IPS-18a (cell line): ENCODE measurements at regions not wholly inside any gene's neighbourhood (a gene's known extent, or its start where the extent isn't known, plus 50 kb on each side); places are given as distances from the start of the nearest gene placed in this dataset.
A peak's percentile ranks its signal among the peaks of the same experiment; 100 is the strongest.

Experiments
- H3K27ac ChIP-seq: one replicate; pipeline ENCODE4 v1.5.1; 2013; ENCODE audit warnings: low read length
- H3K27me3 ChIP-seq: one replicate; pipeline ENCODE4 v1.6.1; 2013; ENCODE audit warnings: mild to moderate bottlenecking, low read length; ENCODE audit not compliant: control insufficient read depth, insufficient read depth
- H3K36me3 ChIP-seq: one replicate; pipeline ENCODE4 v1.6.1; 2013; ENCODE audit warnings: low read depth, low read length; ENCODE audit not compliant: control insufficient read depth
- H3K4me1 ChIP-seq: one replicate; pipeline ENCODE4 v1.6.1; 2013; ENCODE audit warnings: low read depth, low read length; ENCODE audit not compliant: control insufficient read depth
- H3K4me3 ChIP-seq: one replicate; pipeline ENCODE4 v1.5.1; 2013; ENCODE audit warnings: low read length
- H3K9ac ChIP-seq: one replicate; pipeline ENCODE4 v1.6.1; 2013; ENCODE audit warnings: mild to moderate bottlenecking, low read length, moderate library complexity
- H3K9me3 ChIP-seq: one replicate; pipeline ENCODE4 v1.6.1; 2013; ENCODE audit warnings: low read depth, low read length; ENCODE audit not compliant: control insufficient read depth

- H3K4me1 ChIP-seq = peaks cover 32% of the 10 kb centered on the region
- H3K9me3 ChIP-seq = no peaks in the 10 kb centered on the region
- H3K27ac ChIP-seq = no peak overlapping the region
- H3K27me3 ChIP-seq = no peaks in the 10 kb centered on the region
- H3K9ac ChIP-seq = no peak overlapping the region
- H3K36me3 ChIP-seq = no peaks in the 10 kb centered on the region
- no peak overlapping the region for H3K4me3 ChIP-seq
Observed at GRCh38 chr16:51953286-51953985, 593.5 kb downstream of the TOX3 start.

DNA sequence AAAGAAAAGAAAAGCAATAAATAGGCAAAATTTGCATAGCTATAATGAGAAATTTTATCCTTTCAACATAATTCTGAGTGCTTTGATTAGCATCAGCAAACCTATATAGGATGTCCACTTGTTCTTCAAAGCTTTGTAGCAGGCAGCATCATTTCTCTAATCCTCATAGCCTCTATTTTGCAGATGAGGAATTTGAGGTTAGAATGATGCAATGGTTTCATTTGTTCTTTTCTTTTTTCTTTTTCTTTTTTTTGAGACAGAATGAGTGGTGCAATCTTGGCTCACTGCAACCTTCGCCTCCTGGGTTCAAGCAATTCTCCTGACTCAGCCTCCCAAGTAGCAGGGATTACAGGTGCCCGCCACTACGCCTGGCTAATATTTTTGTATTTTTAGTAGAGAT is 594.4 kb downstream of the TOX3 start:
- H3K9ac ChIP-seq = no peak overlapping the region
- H3K27ac ChIP-seq = no peak overlapping the region

GRCh38 chr16:51951668-51952298 is 595.2 kb downstream of the TOX3 start:
- Histone ChIP-seq H3K27me3 (no peaks in the 10 kb centered on the region), H3K4me1 (peaks cover 32% of the 10 kb centered on the region), H3K4me3 (peak overlapping the region; percentile 7), H3K27ac (no peak overlapping the region), H3K9me3 (no peaks in the 10 kb centered on the region), H3K36me3 (no peaks in the 10 kb centered on the region), H3K9ac (no peak overlapping the region)

More for the DNA sequence above, 594.4 kb downstream of the TOX3 start:
- Histone ChIP-seq H3K4me3 (no peak overlapping the region), H3K27me3 (no peaks in the 10 kb centered on the region), H3K36me3 (no peaks in the 10 kb centered on the region), H3K4me1 (peaks cover 32% of the 10 kb centered on the region), H3K9me3 (no peaks in the 10 kb centered on the region)

DNA sequence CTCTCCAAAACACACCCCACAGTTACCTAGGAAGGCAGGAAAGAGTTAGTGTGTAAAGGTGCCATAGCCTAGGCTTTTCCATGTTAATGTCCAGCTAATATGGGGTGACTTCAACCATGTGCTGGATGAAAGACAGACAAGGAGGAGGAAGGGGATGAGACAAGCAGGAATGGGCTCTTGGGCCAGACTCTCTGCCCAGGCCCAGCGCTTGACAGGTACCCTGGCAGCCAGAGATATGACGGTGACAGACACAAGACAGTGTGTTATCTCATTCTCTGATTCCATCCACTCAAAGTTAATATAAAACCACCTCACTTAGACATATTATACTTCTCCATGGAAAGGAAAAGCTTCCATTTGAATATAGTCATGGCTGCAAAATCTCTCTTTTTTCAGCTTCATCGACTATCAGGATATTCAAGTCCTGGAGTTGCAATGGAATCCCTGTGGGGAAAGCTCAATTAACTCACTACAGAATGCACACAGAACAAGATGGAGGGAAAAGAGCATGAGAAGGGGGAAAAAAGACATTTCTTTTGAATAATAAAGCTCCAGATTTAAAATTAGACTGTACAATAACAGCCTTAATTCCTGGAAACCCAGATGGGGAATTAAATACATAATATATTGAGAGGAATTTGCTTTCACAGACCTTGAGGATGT is 596.7 kb downstream of the TOX3 start:
- H3K9ac ChIP-seq = no peak overlapping the region
- H3K4me3 ChIP-seq = no peak overlapping the region
- no peaks in the 10 kb centered on the region for H3K36me3 ChIP-seq
- H3K27me3 ChIP-seq = no peaks in the 10 kb centered on the region
- peaks cover 32% of the 10 kb centered on the region for H3K4me1 ChIP-seq
- no peak overlapping the region for H3K27ac ChIP-seq
- no peaks in the 10 kb centered on the region for H3K9me3 ChIP-seq

DNA sequence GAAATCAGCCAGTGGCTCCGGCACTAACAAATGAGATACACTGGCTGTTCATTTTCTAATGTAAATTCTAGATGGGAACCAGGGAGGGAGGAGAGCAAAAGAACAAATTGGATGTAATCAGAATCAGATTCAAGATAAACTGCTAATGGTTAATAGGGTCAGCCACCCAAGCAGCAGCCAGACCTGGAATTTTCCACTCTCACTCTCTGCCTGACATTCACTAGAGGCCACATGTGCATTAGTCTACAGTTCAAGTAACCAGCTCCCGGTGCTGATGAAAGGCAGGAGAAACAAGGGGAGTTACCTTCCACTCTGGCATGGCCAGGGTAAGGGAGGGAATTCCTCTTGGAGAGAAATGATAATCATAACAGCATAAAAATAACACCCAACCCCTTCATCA is 597.7 kb downstream of the TOX3 start:
- Histone ChIP-seq H3K9me3 (no peaks in the 10 kb centered on the region), H3K36me3 (no peaks in the 10 kb centered on the region), H3K4me1 (peaks cover 32% of the 10 kb centered on the region), H3K27ac (no peak overlapping the region), H3K27me3 (no peaks in the 10 kb centered on the region), H3K9ac (no peak overlapping the region), H3K4me3 (no peak overlapping the region)

- H3K9ac ChIP-seq = no peak overlapping the region
- no peaks in the 10 kb centered on the region for H3K27me3 ChIP-seq
- no peaks in the 10 kb centered on the region for H3K36me3 ChIP-seq
- H3K4me3 ChIP-seq = no peak overlapping the region
- H3K4me1 ChIP-seq = peaks cover 18% of the 10 kb centered on the region
- no peaks in the 10 kb centered on the region for H3K9me3 ChIP-seq
- H3K27ac ChIP-seq = no peak overlapping the region
Observed at GRCh38 chr16:51941412-51941811, 605.5 kb downstream of the TOX3 start.

DNA sequence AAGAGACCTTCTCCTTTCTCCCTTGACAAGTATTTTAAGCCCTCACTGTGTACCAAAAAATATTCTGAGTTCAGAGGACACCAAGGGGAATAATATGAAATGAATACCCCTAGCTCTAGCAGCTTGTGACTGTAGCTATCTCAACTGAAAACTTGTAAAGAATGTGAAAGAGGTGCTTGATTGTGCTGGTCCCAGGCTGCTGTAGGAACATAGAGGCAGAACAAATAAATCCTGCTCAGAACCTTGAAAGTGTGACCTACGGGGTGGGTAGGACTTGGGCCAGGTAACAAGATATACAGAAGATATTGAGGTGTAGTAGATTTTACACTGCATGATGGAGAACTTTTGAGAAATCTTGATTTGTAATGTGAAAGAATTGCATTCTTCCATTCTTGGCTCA is 606.8 kb downstream of the TOX3 start:
- no peak overlapping the region for H3K4me3 ChIP-seq
- H3K27me3 ChIP-seq = no peaks in the 10 kb centered on the region

DNA sequence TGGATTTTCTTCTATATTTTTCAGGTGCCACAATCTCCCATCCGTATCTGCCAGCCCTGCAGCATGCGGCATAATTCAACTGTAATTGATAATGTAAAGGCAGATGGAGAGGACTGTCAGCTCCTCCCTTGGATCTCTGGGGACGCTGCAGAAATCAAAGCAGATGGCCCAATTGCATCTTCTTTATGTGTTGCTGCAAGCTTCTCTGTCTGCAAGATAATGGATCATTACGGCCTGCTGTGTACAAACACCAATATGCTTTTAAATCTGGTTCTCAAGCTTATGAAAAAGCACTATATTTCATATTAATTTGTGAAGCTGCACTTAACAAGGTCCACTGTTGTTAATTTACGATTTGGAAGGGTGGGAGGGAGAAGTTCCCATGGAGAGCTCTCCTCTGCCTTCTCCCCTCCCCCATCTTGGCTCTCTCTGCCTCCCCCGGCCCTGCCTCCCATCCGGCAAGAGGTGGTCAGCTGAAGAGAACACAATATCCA is 607.5 kb downstream of the TOX3 start:
- H3K36me3 ChIP-seq = no peaks in the 10 kb centered on the region
- no peak overlapping the region for H3K27ac ChIP-seq
- peaks cover 18% of the 10 kb centered on the region for H3K4me1 ChIP-seq
- H3K27me3 ChIP-seq = no peaks in the 10 kb centered on the region
- H3K9ac ChIP-seq = no peak overlapping the region
- H3K4me3 ChIP-seq = no peak overlapping the region
- H3K9me3 ChIP-seq = no peaks in the 10 kb centered on the region

More for the DNA sequence above, 606.8 kb downstream of the TOX3 start:
- no peaks in the 10 kb centered on the region for H3K36me3 ChIP-seq
- no peak overlapping the region for H3K27ac ChIP-seq
- no peaks in the 10 kb centered on the region for H3K9me3 ChIP-seq
- peaks cover 18% of the 10 kb centered on the region for H3K4me1 ChIP-seq
- no peak overlapping the region for H3K9ac ChIP-seq

DNA sequence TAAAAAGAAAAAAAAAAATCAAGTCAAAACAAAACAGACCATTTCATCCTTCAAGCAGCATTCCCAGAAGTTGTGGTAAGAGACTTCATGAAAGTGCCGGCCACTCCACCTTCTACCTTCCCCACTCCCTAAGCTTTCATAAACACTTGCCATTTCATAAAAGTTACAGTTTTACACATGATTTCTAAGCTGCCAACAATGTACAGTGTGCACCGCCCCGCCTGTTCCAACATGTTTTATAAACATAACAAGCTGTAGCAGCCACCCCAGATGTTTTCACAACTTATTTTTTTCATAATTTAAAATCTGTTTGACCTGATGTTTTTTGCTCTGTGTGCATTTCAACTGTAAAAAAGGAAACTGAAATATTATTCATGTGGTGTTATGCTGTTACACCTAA is 608.1 kb downstream of the TOX3 start:
- Histone ChIP-seq H3K27ac (no peak overlapping the region), H3K9ac (no peak overlapping the region), H3K27me3 (no peaks in the 10 kb centered on the region)

GRCh38 chr16:51937771-51938170 is 609.2 kb downstream of the TOX3 start:
- Histone ChIP-seq H3K9ac (no peak overlapping the region), H3K36me3 (no peaks in the 10 kb centered on the region), H3K4me1 (peaks cover 18% of the 10 kb centered on the region), H3K4me3 (no peak overlapping the region), H3K27ac (no peak overlapping the region), H3K9me3 (no peaks in the 10 kb centered on the region), H3K27me3 (no peaks in the 10 kb centered on the region)

More for the DNA sequence above, 608.1 kb downstream of the TOX3 start:
- Histone ChIP-seq H3K9me3 (no peaks in the 10 kb centered on the region), H3K4me1 (peaks cover 18% of the 10 kb centered on the region), H3K36me3 (no peaks in the 10 kb centered on the region), H3K4me3 (no peak overlapping the region)

DNA sequence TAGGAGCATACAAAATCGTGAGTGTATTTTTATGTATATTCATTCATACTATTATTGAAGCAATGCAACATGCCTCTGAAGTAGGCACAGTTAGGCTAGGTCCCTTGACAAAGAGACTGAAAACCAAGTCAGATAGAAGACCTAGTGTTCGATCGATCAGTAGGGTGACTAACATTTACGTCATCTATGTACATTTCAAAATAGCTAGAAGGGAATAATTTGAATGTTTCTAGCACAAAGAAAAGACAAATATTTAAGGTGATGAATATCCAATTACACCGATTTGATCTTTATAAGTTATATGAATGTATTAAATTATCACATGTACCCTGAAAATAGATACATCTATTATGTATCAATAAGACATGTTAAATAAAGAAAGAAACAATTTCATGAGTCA is 610.1 kb downstream of the TOX3 start:
- Histone ChIP-seq H3K9me3 (no peaks in the 10 kb centered on the region), H3K9ac (no peak overlapping the region), H3K4me1 (peaks cover 18% of the 10 kb centered on the region), H3K4me3 (no peak overlapping the region), H3K27ac (no peak overlapping the region), H3K27me3 (no peaks in the 10 kb centered on the region), H3K36me3 (no peaks in the 10 kb centered on the region)
